NCI-H146 (cell line): ENCODE measurements at regions not wholly inside any gene's neighbourhood (a gene's known extent, or its start where the extent isn't known, plus 50 kb on each side); places are given as distances from the start of the nearest gene placed in this dataset.
"Not testable (repeated sequence)": the region's sequence is repeated elsewhere in the genome, so short reads cannot be mapped to it uniquely, and the experiment has no call there.

Experiments
- DNase-seq: peaks from one replicate; lab custom pipeline; 2025; lab: John Stamatoyannopoulos, UW

DNA sequence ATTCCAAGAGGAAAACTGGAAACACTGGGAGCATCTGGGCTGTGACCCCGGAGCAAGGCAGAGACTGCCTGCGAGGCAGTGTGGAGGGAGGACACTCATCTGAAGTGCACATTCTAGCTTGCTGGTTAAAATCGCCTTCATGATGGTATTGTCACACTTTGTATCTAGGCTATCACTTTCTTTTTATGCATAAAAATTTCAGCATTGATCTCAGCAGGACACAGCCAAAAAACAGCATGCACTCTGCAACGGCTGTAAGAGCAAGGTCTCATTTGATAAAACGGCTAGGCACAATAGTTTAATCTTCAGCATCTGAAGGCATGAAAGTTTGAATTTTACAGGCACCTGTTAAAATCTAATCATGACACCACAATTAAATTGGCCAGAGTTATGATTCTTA lies 110.8 kb upstream of the IRX1 start:
- DNase-seq: no peak

DNA sequence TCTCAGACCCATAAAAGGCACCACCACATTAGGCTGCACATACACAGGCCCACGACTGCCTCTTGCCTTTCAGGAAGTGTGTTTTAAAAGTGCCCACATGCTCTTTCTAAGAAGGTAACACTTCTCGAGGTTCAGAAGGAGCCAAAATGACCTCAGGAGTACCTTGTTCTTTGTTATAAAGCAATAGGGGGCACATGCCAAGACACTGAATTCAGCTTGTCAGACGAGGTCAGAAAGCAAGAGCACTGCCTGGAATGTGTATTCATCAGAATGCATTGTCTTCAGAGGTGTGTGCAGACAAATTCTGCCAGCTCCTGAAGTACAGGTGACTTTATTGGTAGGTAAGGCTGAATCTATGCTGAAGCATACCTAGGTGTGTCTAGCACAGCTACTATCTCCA lies 114.5 kb upstream of the IRX1 start:
- no peak for DNase-seq

DNA sequence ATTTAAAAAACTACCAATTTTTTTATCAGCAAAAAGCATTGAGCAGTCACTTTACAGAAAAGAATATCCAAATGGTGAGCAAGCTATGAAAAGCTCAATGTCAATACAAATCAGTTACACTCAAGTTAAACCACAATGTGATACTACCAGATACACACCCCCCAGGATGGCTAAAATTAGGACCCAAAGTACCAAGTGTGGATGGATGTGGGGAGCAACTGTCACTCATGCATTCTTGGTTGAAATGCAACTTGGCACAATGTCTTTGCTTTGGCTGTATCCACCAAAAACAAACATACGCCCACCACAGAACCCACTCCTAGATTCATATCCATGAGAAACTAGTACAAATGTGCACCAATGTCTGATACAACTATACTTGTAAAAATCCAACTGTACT lies 120.0 kb upstream of the IRX1 start:
- DNase-seq: no peak

DNA sequence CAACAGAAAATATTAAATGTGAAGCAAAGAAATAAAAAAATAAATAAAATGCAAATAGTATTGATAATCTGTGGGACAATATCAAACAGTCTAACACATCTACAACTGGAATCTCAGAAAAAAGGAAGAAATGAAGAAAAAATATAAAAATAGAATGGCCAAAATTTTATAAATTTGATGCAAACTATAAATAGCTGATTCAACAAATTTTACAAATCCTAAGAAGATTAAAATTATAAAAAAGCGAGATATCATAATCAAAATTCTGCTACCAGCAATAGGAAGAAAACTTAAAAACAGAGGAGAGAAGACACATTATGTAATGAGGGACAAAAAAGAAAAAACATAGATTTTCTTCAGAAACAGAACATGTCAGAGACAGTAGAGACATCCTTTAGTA lies 129.2 kb upstream of the IRX1 start:
- DNase-seq: no peak

DNA sequence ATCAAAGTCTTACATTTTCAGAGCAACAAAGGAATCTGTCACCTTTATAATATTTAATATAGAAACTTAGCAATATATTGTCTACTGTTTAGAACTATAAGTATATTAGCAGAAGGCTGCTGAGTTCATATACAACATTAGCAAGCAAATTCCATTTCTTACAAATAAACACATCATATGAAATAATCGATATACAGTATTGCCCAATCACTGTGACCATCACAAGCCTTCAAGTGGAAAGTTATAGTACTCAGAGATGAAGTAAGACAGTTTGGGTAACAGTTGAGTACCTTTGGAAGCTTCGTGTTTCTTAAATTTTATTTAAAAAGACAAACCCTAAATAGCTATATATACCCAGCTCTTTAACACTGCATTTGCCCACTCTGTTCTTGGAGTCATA lies 135.2 kb upstream of the IRX1 start:
- DNase-seq: no peak

DNA sequence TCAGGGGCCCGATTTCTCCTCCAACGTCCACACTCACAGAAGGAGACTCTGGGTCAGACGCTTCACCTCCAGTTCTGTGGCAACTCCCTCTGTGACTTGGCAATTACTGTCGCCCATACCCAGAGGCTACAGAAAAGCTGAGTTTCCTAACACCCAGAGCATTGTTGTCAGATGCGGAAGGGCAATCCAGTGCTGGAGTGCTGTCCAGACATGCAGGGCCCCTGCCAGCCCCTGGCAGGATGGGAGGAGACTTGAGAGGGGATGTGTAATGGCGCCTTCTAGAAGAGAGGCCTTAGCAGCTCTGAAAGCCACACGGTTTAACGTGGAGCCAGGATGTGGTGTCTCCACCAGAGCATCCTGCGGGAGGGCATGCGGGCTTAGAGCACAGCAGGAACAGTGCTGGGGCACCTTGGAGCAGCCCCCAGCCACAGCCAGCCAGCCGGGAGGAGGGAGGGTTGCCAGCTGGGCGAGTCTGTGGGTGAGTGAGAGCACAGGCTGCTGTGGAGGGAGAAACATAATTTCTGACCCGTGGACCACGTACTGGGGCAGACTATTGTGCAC lies 139.4 kb upstream of the IRX1 start:
- DNase-seq: no peak

DNA sequence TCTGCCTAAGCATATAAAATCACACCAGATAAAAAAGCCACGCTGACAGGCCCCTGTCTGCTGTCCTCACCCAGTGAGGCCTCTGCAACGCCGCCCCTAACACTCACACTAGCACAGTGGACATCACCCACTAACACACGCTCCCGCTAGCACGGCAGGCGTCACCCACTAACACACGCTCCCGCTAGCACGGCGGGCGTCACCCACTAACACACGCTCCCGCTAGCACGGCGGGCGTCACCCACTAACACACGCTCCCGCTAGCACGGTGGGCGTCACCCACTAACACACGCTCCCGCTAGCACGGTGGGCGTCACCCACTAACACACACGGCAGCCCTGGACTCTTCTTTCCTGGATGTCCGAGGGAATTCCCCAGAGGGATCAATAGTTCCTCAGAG lies 141.6 kb upstream of the IRX1 start:
- DNase-seq: not testable (repeated sequence)

DNA sequence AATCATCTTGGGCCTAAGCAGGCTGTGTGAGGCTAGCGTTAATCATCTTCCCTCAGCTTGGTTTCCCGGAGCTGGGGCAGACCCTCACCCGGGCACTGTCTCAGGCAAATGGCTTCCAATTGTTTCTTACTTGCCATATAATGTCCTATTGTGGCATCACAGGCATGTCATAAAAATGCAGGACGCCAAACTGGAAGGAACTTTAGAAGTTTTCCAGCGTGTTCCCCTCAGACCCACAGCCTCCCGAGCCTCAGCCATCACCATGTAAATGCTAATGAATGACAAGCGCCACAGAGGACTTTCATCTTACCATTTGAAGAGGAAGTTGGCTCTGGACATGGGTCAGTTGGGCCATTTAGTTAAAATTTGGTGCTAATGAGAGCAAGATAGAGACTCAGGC lies 143.0 kb upstream of the IRX1 start:
- DNase-seq: no peak

DNA sequence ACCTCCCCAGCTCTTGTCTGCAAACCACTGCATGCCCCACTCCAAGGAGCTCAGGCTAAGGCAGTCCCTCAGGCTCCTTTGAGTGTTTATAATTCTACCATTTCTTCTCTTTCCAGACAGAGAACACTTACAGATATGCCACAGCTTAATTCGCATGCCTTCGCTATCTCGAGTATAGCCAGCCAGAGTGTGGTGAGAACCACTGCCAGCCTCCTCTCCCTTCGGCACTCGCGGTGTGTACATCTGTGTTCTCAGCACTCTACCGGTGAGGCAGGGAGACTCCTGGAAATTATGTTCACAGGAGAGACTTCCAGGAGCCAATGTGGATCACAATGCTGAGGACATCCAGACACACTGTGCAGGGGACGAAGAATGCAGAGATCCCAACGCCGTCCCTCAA lies 143.7 kb upstream of the IRX1 start:
- no peak for DNase-seq

DNA sequence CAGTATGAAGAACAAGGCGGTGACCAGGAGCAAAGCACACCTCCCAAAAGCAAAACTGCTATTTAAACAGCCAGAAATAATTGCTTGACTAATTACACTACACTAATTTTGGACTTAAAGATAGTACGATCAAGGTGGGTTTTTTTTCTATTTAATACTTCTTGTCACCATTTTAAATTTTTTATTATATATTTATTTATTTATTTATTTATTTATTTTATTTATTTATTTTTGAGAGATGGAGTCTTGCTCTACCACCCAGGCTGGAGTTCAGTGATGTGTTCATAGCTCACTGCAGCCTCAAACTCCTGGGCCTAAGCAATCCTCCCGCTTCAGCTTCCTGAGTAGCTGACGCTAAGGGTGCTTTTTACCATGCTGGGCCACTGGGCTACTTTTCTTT lies 146.2 kb upstream of the IRX1 start:
- DNase-seq: no peak

DNA sequence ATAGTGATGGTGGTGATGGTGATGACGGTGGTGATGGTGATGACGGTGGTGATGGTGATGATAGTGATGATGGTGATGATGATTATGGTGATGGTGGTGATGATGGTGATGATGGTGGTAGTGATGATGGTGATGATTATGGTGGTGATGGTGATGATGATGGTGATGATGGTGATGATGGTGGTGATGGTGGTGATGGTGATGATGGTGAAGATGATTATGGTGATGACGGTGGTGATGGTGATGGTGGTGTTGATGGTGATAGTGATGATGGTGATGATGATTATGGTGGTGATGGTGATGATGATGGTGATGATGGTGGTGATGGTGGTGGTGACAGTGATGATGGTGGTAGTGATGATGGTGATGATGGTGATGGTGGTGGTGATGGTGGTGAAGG lies 149.2 kb upstream of the IRX1 start:
- no peak for DNase-seq

DNA sequence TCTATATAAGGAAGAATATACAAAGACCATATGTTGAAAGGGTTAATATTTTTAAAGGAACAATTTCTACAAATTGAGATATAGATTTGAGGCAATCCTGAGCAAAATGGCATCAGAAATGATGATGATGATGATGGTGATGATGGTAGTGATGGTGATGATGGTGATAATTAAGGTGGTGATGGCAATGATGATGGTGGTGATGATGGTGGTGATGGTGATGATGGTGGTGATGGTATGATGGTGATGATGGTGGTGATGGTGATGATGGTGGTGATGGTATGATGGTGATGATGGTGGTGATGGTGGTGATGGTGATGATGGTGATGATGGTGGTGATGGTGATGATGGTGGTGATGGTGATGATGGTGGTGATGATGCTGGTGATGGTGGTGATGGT lies 150.1 kb upstream of the IRX1 start:
- not testable (repeated sequence) for DNase-seq

DNA sequence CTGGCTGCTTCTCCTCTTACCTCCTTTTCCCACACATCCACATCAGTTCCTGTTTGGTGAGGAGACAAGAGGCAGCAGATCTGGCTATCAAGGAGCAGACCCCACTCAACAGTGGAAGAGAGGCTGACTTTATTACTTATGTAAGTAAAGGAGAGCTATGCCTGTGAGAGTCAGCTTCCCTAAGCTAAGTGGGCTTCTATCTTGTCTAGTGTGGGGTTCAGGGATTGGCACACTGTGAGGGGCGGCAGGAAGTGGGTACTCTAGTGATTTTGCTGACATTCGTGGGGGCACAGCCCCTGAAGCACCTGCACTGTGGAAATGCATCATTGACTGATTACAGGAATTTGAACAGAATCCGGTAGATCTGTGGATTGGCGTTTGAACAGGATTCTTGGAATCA lies 163.5 kb upstream of the IRX1 start:
- DNase-seq: no peak

DNA sequence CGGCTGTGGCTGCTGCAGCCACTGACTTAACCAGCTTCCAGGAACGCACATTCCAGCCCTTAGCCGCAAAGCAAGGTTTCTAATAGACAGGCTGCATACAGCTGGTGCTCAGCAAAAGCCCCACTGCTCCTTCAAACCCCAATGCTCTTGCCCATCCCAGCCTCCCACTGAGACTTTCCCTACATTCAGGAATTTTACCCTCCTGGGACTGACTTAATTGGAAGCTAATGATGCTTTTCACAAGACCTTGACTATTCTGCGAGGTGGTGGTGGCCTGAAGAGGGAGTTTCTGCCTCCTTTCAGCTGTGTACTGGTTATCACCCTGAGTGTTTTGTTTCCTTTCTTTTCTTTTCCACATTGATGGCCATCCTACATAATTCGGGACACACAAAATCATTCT lies 164.9 kb upstream of the IRX1 start:
- no peak for DNase-seq

DNA sequence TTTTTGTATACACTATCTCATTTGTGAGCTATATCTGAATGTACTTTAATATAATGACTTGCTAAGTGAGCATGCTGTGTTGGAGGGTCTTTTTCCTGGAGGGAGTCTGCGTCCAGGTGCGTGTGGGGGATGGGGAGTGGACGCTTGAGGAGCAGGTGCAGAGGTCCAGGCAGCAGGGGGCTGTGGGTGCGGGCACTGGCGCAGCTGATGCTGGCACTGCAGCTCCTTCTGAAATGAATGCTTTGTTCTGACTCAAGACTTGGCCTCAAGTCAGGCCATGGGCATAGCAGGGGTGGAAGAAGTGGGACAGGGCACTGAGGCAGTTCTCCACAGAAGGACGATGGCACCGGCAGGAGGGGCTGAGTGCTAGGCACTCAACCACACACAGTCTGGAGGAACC lies 165.7 kb upstream of the IRX1 start:
- no peak for DNase-seq

DNA sequence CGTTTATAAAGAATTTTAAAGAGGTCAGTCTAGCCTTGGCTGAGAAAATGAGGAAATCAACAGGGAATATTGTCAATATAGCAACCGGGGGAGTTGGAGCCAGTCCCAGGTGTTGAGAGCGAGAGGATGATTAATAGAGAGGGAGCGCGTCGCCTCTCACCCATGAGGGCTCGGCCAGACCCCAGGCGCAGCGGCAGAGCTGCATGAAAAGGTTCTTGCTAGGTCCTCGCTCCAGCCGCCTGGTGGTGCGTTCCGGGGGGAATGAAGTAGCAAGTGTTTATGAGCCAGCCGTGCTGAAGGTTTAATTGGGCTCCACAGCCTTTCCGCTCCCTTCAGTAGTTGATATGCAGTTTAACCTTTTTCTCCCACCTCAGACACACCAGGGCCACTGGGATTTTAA lies 167.3 kb upstream of the IRX1 start:
- no peak for DNase-seq

DNA sequence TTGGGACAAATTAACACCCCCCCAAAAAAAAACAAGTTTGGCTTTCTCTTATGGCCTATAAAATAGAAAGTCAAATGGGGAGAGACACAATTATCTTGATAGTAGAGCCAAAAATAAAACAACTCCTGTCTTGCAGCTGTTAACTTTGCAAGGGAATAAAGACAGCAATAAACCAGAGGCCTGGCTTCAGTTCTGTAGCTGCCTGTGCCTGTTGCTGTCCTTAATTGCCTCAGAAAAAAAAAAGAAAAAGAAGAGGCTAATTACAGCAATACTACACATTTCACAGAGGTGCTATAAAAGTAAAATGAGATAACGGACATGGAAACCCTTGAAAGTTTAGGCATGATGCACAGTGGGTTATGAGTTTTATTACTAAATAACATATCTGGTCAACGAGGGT lies 170.7 kb upstream of the IRX1 start:
- no peak for DNase-seq

DNA sequence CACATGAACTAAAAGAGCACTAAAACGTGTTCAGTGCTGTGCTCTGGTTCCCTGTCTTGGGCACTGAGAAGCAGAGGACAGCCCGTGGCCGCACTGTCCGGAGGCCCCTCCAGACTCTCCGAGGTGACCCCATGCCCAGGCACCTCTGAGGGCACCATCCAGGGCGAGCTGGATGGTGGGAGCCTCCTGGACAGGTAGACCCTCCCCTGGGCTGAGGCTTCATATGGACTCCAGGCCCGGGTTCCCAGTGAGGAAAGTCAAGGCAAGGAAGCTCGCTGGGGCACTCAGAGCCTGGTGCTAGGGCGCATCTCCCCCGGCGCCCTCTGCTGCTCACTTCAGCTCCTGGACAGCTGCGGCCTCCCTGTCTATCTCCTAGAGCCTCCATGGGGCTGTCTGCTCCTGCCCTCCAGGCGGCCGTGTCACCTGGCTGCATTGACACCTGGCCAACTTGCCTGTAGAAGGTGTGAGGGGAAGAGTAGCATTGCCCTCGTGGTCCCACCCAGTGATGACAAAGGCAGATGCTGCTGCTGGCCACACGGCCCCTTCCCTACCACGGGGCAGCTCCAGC lies 178.2 kb upstream of the IRX1 start:
- DNase-seq: no peak

DNA sequence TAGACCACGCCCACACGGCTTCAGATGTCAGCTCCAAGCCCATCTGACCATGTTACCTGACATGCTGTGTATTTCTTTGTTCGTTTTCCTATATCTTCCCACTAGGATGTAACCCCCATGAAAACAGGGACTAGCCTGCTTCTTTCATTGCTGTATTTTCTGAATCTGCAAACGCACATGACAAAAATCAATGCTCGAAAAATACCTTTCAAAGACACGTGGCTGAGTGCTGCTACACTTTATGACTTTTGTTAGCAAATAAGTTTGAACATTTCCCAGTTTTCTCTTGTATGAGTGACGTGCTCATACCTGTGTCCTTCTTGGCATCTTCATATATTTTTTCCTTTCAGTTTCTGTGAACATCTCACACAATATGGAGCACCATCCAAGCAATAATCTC lies 181.3 kb upstream of the IRX1 start:
- DNase-seq: no peak

DNA sequence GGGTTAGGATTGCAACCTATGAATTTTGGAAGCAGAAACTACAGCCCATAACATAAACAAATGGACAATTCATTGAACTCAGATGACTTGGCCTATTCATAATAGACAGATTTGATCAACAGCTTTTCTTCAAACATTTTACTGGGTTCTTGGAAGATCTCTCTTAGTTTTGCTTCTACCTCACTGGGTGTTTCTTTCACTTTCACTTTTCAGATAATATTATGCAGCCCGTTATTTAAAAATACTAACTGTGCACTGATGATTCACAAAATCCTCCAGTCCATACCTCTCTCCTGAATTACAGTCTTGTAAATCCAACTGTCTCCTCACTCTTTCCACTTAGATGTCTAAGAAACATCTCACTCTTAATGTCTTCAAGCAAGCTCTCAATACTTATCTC lies 183.5 kb upstream of the IRX1 start:
- no peak for DNase-seq

DNA sequence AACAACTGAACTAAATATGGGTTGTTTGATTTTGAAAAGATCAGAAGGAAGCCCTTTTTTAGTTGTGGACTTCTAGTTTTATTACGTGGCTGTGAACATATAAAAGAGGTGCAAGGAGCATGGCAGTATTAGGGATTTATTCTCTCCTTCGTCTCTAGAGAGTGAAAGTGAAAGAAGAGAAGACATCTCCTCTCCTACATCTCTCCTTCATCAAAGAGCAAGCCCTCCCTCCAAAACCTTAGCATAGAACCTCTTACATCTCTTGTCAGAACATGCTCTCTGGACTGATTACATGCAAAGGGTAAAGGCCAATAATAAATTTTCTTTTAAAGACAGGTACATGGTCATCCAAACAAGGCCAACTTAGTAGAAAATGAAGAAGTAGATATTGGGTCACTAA lies 184.3 kb upstream of the IRX1 start:
- DNase-seq: no peak

DNA sequence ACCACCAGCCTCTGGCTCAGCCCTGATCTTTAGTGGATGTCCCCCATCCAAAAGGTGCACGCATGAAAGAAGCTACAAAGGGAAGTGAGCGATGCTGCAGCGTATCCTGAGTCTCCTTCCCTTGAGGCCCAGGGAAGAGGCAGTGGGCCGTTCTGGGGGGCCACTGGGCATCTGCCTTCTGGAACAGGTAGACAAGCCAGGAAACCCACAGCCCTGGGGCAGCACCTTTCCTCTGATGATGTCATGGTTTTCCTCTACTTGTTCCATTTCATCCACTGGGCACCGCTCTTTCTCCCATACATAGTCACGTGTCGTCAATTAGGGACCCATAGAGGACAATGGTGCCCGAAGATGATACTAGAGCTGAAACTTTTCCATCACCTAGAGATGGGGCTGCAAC lies 194.0 kb upstream of the IRX1 start:
- DNase-seq: no peak

DNA sequence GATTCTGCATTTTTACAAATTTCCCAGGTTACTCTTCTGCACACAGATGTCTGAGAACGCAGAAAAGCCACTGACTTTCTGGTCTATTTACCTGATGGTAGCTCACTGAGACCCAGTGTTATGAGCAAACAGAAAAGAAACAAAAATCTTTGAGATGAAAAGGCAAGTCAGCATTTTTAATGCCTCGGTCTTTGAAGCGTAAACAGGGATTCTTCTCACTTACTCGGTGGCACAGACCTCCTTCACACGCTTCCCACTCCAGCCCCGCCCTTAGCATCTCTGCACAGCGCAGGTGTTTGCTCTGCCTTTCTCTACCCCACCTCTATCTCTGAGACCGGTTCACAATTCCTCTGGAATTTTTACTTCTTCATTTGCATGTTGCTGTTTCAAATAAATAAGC lies 195.0 kb upstream of the IRX1 start:
- DNase-seq: no peak

DNA sequence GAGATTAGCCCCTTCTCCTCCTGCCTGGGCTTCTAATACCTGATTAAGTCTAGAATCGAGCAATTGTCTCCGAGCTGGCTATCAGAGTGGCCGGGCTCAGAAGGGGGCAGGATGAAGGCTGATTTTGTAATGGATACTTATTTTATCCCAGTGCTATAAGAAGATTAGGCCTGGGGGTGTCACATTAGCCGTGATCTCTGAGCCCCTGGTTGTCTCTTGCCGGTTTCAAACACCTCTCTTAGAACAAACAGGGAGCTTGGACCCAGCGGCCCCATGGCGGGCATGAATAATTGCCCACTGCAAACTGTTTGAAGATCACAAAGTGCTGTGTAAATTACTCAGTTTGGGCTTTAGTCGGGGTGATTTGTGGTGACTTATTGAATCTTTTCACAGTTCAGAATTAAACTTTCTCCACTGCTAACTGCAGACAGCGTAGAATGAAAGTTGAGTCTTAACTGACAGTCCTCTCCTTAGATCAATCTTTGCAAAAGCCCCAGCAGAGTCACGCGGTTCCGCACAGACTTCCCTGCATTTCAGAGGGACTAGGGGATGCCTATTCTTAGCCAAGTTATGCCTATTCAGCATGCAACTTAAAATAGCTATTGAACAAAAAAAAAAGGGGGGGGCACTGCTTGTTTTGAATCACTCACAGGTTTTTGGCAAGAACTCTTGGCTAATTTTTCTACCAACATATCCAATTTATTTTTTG lies 200.6 kb upstream of the IRX1 start:
- DNase-seq: no peak
